Fibroblast of skin of back (primary cell): ENCODE measurements at regions not wholly inside any gene's neighbourhood (a gene's known extent, or its start where the extent isn't known, plus 50 kb on each side); places are given as distances from the start of the nearest gene placed in this dataset.

ENCODE experiments used
- DNase-seq: peaks from one replicate; pipeline ENCODE4 v3.0.0-alpha.2; 2013

DNA sequence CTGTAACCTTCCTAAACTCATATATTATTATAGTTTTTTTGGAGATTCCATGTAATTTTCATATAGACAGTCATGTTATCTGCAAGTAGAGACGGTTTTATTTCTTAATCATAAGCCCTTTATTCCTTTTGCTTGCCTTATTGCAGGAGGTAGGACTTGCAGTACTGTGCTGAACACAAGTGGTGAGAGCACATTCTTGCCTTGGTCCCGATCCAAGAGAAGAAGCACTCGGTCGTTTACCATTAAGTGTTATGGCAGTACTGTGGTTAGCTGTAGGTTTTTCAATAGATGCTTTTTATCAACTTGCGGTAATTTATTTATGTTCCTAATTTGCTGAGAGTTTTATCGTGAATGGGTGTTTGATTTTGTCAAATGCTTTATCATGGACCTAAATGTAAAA is 305.7 kb downstream of the DYSF start:
- peak; percentile 79 for DNase-seq

DNA sequence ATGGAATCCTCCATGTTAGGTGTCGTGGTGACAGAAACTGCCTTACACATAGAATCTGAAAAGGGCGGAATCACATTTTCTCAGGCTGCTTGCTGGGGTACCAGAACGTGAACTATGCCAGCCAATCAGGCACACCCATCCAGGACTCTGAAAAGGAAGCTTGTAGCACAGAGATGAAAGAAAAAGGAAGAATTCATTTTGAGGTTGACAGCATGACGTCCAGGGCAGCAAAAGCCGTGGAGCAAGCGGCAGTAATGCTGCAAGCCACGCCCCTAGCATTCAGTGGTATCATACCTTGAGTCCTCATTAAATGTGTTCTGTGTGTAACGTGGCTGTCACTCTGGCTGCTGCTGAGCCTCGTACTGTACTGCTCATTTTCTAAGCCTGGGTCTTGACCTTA is 304.0 kb downstream of the DYSF start:
- no peak for DNase-seq

DNA sequence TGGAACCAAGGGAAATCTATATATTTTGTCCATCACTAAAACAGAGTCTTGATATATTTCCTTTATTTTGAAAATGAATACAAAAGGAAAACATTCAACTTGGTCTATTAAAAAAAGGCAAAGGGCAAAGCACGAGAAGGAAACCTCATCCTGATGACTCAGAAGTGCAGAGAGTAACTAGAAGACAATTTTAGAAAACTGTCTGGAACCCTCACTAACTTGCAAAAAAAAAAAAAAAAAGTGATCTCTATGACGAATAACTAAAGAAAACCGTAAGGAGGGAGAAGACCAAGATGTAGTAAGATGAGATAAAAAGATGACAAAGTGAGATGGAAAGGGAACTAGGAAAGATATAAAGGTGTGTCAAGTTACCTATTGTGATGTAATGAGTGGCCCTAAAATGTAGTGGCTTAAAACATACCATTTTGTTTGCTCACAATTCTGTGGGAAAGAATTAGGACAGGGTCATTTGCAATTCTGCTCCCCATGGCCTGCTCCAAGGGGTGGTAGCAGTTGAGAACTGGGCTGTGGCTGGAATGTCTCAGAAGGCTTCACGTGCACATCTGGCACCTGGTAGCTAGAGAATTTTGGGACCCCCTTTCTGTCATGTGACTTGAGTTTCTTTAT is 303.0 kb downstream of the DYSF start:
- DNase-seq = peak; percentile 86

DNA sequence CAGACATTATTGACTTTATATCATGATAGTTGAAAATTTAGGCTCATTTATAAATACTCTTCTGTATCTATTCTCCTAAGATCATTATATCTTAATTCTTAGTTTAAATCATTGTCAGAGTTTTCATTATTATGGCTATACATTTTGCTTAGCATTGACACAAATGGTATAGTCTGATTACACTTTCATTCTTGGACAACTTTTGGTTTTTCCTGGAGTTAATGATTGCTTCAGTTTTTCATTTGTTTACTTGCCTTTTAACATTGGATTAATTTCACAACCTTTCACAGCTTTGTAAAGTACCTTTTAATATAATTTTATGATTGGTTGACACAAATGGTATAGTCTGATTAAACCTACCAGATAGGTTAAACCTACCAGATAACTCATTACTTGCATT is 298.2 kb downstream of the DYSF start:
- DNase-seq = no peak

DNA sequence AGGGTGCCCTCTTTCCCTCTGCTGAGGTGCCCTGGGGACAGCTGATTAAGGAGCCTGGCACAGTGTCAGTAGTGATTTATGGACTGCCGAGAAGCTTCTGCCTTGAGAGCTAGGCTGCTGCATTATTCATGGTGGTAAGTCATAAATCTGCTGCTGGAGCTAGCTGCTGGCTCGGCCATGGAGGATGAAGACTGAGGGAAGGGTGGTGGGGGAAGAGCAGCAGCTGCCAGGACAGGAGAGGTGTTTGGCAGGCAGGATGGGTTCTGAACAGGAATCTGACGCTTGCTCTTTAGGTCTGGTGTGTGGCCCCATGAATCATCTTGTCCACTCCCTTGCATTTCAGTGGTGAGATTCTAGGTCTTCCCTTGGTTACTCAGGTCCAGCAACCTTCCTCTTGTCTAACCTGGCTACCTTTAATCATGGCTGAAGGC is 296.3 kb downstream of the DYSF start:
- DNase-seq = peak; percentile 12

DNA sequence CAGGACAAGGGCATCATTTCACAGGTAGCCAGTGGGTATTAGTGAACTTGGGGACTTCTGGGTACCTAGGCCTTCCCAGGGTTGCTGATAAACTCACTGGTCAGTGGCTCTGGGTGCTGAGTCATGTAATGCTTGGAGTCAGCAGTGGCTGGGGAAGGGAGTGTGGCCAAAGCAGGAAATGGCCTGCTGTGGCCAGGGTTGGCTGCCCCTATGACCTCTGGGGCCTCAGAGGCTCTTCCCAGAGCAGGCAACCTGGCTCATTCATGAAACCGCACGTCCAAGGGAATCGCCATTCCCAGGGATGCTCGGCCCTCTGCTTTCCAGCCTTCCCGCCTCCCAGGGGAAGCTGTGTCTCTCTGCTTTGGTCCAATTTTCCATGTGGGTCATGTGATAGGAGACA is 294.9 kb downstream of the DYSF start:
- DNase-seq = peak; percentile 27

DNA sequence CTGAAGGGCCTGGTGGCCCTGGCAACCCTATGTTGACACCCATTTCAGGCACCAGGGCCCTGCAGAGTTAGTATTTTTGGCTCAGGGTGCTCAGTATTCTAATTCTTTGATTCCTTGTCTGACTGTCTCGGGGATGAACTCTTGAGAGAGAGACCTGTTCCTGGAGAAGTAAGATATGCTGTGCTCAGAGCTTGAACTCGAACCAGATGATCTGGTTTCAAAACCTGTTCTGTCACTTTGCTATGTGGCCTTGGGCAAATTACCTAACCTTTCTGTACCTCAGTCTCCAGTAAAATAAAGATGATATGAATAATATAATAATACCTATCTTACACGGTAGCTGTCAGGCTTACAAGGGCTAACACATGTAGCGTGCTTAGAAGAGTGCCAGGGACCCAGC is 294.2 kb downstream of the DYSF start:
- no peak for DNase-seq

DNA sequence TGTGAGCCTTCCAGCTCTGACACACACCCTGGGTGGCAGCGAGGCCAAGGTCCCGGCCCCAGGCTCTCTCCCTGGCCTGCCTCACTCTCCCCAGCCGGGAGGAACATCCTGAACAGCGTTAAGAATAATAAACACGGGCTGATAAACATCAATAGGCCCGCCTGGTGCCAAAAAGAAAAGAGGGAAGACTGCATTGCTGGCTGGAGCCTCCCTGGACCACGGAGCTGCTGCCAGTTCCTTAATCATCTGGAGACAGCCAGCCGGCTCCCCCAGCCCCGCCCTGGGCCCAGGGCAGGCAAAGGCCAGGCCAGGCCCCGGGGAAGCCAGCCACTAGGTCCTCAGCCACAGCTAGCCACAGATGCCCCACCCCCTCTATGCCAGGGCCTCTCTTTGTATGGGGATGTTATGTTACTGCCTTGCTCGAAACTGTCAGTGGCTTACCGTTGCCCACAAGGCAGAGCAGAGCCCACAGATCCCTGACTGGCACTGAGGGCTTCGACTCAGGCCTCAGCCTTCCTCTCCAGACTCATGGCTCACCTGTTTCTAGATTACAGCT is 293.7 kb downstream of the DYSF start:
- peak; percentile 36 for DNase-seq

DNA sequence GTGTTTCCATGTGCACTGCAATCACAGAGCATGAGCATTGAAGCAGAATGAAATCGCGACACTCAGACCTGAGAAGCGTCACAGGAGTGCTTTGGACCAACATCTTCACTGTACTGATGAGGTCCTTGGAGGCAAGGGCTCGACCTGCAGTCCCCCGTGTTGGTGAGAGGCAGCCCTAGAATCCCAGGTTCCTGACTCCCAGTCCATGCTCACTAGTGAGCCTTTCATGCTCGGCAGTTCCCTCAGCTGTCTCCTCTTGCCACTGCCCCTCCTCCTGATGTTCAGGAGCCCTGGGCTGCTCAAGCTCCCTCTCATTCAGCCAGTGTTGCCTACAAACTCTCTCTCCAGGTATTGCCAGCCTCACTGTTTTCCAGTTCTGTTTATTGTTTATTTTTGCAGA is 291.4 kb downstream of the DYSF start:
- no peak for DNase-seq

DNA sequence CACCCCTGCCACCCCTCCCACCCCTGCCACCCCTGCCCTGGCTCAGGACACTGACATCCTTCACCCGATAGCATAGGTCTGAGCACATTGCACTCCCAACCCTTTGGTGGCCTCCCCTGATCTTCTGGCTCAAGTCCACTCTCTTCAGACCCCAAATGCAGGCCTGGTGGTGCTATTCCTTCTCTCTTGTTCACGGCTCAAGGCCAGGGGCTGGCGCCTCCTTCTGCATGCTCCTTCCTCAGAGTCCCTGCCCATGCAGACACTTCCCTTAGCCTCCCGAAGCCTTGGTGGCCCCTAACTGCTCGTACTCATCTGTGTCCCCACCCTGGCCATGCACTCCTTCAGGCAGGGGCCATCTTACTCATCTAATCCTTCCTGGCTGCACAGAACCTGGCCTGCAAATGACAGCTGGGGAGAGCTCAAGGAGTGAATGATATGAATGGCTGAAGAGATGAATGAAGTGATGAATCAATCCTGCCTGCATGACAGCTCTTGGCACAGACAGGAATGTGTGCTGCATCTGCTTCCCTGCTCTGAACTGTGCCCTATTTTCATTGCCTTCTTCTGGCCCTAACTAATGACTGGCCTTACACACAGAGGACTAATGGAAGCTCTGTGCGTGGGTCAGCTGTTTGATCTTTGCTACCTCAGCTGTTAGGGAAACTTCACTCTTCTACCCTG is 290.8 kb downstream of the DYSF start:
- peak; percentile 20 for DNase-seq

DNA sequence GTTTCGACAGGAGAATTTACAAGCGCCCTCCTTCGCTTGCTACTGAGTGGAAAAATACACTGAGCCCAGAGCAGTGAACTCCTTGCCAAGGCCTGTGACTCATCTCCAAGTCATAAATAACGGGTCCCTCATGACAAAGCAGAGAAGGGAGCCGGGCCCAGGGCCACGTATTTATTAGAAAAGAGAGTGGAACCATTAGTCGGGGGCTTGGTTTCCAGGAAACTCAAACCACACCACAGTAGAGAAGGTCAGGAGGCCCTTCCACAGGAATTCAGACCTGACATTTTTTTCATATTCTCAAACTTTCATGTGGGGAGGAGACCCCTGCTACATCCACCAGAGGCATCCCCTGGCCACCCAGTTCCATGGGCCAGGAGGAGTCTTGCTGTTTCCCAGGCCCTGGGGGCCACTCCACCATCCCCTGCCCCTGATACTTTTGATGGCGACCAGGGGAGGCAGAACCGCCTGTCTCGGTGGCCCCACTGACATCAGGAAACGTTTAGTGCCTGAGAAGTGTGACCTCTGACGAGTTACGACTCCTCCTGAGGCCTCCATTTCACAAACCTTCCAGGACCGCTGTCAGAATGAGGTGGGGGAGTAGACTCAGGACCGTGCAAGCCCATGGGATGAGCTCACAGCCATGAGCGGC is 289.7 kb downstream of the DYSF start:
- DNase-seq = peak; percentile 92

DNA sequence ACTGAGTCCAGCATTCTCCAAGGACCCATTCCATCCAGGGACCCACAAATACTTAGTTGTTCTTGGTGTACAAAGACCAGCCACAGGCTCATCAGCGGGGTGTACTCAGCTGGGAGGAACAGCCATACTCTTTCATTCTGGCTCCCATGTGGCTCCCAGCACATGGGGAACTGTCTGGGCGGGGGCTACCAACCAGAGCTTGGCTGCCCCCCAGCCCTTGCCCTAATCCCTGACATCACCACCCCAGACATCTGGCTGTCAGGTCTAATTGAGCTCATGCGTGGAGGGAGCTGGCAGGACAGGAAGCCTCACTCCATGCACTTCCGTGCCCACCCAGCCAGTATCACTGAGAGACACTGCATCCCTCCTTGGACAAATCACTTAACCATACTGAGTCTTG is 283.6 kb downstream of the DYSF start:
- DNase-seq = no peak

DNA sequence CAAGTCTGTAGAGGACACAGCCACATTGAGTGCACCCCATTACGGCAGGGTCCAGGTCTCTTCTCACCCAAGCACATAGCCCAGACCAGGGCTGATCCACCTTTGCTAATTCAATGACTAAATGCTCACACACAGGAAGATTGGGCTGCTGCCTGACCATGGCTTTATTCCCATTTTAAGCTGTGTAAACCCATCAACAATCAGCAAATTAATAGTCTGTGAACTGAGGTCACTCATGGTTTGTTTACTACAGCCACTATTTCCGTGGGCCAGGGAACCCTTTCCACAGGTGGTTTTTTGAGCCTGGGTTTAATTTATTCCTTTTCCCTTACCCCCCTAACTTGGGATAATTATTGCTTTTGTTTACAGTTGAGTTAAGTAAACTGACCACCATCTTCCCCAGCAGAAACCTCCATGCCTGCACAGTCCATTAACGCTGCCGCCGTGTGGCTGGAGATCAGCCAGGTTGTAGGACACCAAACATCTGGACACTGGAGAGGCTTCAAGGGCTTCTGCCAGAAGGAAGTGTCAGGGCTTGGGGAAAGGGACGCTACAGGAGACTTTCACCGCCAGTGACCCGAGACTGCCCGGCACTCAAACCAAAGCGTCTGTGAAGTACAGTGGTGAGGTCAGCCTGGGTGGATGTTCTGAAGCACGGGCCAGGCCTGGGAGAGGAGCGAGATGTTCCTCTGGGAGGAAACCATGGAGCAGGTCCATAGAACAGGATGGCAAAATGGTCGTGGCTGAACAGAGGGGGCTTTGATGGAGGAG is 282.9 kb downstream of the DYSF start:
- no peak for DNase-seq
